Neuronal stem cell (in vitro differentiated cells): ENCODE measurements at regions not wholly inside any gene's neighbourhood (a gene's known extent, or its start where the extent isn't known, plus 50 kb on each side); places are given as distances from the start of the nearest gene placed in this dataset.

Source experiments
- DNase-seq: peaks from one replicate; pipeline ENCODE4 v3.0.0-alpha.2; 2013; ENCODE audit warnings: low spot score
- H2AFZ ChIP-seq: one replicate; pipeline ENCODE4 v1.6.1; 2013; ENCODE audit warnings: mild to moderate bottlenecking, low read length, inconsistent platforms
- H2AK5ac ChIP-seq: 2 replicates; pipeline ENCODE4 v1.6.1; 2013; ENCODE audit warnings: low read depth, mild to moderate bottlenecking, inconsistent platforms, low read length, moderate library complexity, mixed read lengths
- H2BK120ac ChIP-seq: 2 replicates; pipeline ENCODE4 v1.6.1; 2013; ENCODE audit warnings: low read depth, mild to moderate bottlenecking, inconsistent platforms, low read length, moderate library complexity, mixed read lengths
- H2BK12ac ChIP-seq: one replicate; pipeline ENCODE4 v1.6.1; 2013; ENCODE audit warnings: low read length, inconsistent platforms
- H2BK15ac ChIP-seq: 2 replicates; pipeline ENCODE4 v1.6.1; 2013; ENCODE audit warnings: mild to moderate bottlenecking, low read length, inconsistent platforms, mixed read lengths
- H2BK5ac ChIP-seq: one replicate; pipeline ENCODE4 v1.6.1; 2013; ENCODE audit warnings: inconsistent platforms, mild to moderate bottlenecking, low read length, moderate library complexity
- H3K14ac ChIP-seq: one replicate; pipeline ENCODE4 v1.6.1; 2013; ENCODE audit warnings: low read length, inconsistent platforms
- H3K18ac ChIP-seq: 2 replicates; pipeline ENCODE4 v1.6.1; 2013; ENCODE audit warnings: low read length, inconsistent platforms
- H3K23ac ChIP-seq: 2 replicates; pipeline ENCODE4 v1.6.1; 2013; ENCODE audit warnings: low read depth, mild to moderate bottlenecking, mixed read lengths, low read length, inconsistent platforms; ENCODE audit not compliant: poor library complexity
- H3K27ac ChIP-seq: replicated peaks from 3 replicates; pipeline ENCODE4 v1.5.1; 2013; ENCODE audit warnings: low read length, inconsistent platforms
- H3K27me3 ChIP-seq, 3 experiments: 2 replicates each; pipeline ENCODE4 v1.6.1; 2013; ENCODE audit warnings: low read length in 3 of 3, mild to moderate bottlenecking in 2 of 3, inconsistent platforms in 1 of 3, low read depth in 1 of 3, mixed read lengths in 1 of 3, moderate library complexity in 1 of 3; ENCODE audit not compliant: control insufficient read depth in 3 of 3, insufficient read depth in 3 of 3
- H3K36me3 ChIP-seq, 2 donors: replicated peaks in 1 of 2; 2 replicates each; pipeline ENCODE4 v1.6.1; 2013; ENCODE audit warnings: low read length in 2 of 2; ENCODE audit not compliant: control insufficient read depth in 2 of 2, insufficient read depth in 2 of 2
- H3K4ac ChIP-seq: 2 replicates; pipeline ENCODE4 v1.6.1; 2013; ENCODE audit warnings: inconsistent platforms, mild to moderate bottlenecking, low read length, moderate library complexity
- H3K4me1 ChIP-seq, 2 donors: 1 replicate in 1 of 2; 2 replicates in 1 of 2; pipeline ENCODE4 v1.6.1; 2013; ENCODE audit warnings: low read length in 2 of 2, low read depth in 1 of 2; ENCODE audit not compliant: control insufficient read depth in 2 of 2, insufficient read depth in 1 of 2
- H3K4me2 ChIP-seq: one replicate; pipeline ENCODE4 v1.6.1; 2013; ENCODE audit warnings: mild to moderate bottlenecking, low read length, inconsistent platforms; ENCODE audit not compliant: insufficient read depth, poor library complexity, severe bottlenecking
- H3K4me3 ChIP-seq, 2 donors: 2 replicates each; pipeline ENCODE4 v1.5.1; 2013; ENCODE audit warnings: low read length in 2 of 2, mild to moderate bottlenecking in 2 of 2, inconsistent platforms in 1 of 2, moderate library complexity in 1 of 2
- H3K79me1 ChIP-seq: one replicate; pipeline ENCODE4 v1.6.1; 2013; ENCODE audit warnings: low read depth, mild to moderate bottlenecking, inconsistent platforms, low read length, moderate library complexity
- H3K9ac ChIP-seq: one replicate; pipeline ENCODE4 v1.6.1; 2013; ENCODE audit warnings: mild to moderate bottlenecking, low read depth, low read length, inconsistent platforms; ENCODE audit not compliant: poor library complexity
- H3K9me3 ChIP-seq, 2 donors: replicated peaks in 1 of 2; 2 replicates each; pipeline versions ENCODE3 to v1.6.1; 2013; ENCODE audit warnings: low read length in 2 of 2, mild to moderate bottlenecking in 2 of 2, inconsistent platforms in 1 of 2, low read depth in 1 of 2, mixed read lengths in 1 of 2, moderate library complexity in 1 of 2; ENCODE audit not compliant: control insufficient read depth in 2 of 2, insufficient read depth in 1 of 2
- H4K8ac ChIP-seq: one replicate; pipeline ENCODE4 v1.6.1; 2013; ENCODE audit warnings: low read depth, mild to moderate bottlenecking, inconsistent platforms, low read length, moderate library complexity
- H4K91ac ChIP-seq: one replicate; pipeline ENCODE4 v1.6.1; 2013; ENCODE audit warnings: low read length, low read depth, mild to moderate bottlenecking, inconsistent platforms; ENCODE audit not compliant: poor library complexity
- WGBS, 2 donors: extraction: QIAGEN DNeasy Blood & Tissue Kit; methylation state at CpG; one replicate each; pipeline ENCODE4 v1.1.7; 2013; ENCODE audit warnings: missing lambda C conversion rate in 2 of 2, mixed read lengths in 1 of 2; ENCODE audit not compliant: insufficient read length in 2 of 2, insufficient replicate concordance in 1 of 2; ENCODE audit errors: extremely low coverage in 2 of 2; 5-methylcytosine and 5-hydroxymethylcytosine counted together

GRCh38 chr12:58034712-58035111 is 93.3 kb downstream of the ATP23 start:
- H4K91ac ChIP-seq, result no peak overlapping the region
- no peak overlapping the region for H2BK120ac ChIP-seq
- H3K4me2 ChIP-seq, result no peak overlapping the region
- H3K18ac ChIP-seq, result no peak overlapping the region
- no peak overlapping the region for H3K9ac ChIP-seq
- no peak overlapping the region for H2AFZ ChIP-seq
- no peaks in the 10 kb centered on the region for H3K27me3 ChIP-seq
- no peak overlapping the region for H3K14ac ChIP-seq
- WGBS, 2 donors, result no CpG with 5 or more reads among the region's 1 CpG
- no peak overlapping the region for H3K23ac ChIP-seq
- no peak for DNase-seq
- H3K79me1 ChIP-seq, result peaks cover 2% of the 10 kb centered on the region
- H3K27ac ChIP-seq, result no peak overlapping the region
- H3K4me1 ChIP-seq, result no peaks in the 10 kb centered on the region
- no peak overlapping the region for H2BK15ac ChIP-seq
- H3K9me3 ChIP-seq, result peaks cover 0 to 7% of the 10 kb centered on the region in 2 donors
- no peak overlapping the region for H2BK12ac ChIP-seq
- no peaks in the 10 kb centered on the region for H3K36me3 ChIP-seq
- H2AK5ac ChIP-seq, result no peak overlapping the region
- no peak overlapping the region for H4K8ac ChIP-seq
- H3K4ac ChIP-seq, result no peak overlapping the region
- no peak overlapping the region for H2BK5ac ChIP-seq
- no peak overlapping the region for H3K4me3 ChIP-seq

GRCh38 chr12:58041441-58041840 is 100.1 kb downstream of the ATP23 start:
- H2AK5ac ChIP-seq, result no peak overlapping the region
- H2BK15ac ChIP-seq, result no peak overlapping the region
- H3K79me1 ChIP-seq, result no peaks in the 10 kb centered on the region
- no peak overlapping the region for H2AFZ ChIP-seq
- H3K4me2 ChIP-seq, result no peak overlapping the region
- H3K4me3 ChIP-seq, result no peak overlapping the region
- H3K9ac ChIP-seq, result no peak overlapping the region
- no CpG with 5 or more reads among the region's 2 CpGs for WGBS, 2 donors
- H3K4me1 ChIP-seq, result no peaks in the 10 kb centered on the region
- no peak overlapping the region for H3K27ac ChIP-seq
- H4K91ac ChIP-seq, result no peak overlapping the region
- H3K27me3 ChIP-seq, result no peaks in the 10 kb centered on the region
- H2BK12ac ChIP-seq, result no peak overlapping the region
- no peak overlapping the region for H3K4ac ChIP-seq
- no peak overlapping the region for H4K8ac ChIP-seq
- no peak overlapping the region for H2BK5ac ChIP-seq
- DNase-seq, result no peak
- no peak overlapping the region for H3K18ac ChIP-seq
- H2BK120ac ChIP-seq, result no peak overlapping the region
- H3K23ac ChIP-seq, result no peak overlapping the region
- peaks cover 0 to 2% of the 10 kb centered on the region in 2 donors for H3K9me3 ChIP-seq
- H3K14ac ChIP-seq, result no peak overlapping the region
- peaks cover 0 to 2% of the 10 kb centered on the region in 2 donors for H3K36me3 ChIP-seq

- no peak overlapping the region for H3K18ac ChIP-seq
- peaks cover 0 to 2% of the 10 kb centered on the region in 2 donors for H3K9me3 ChIP-seq
- H2AFZ ChIP-seq, result no peak overlapping the region
- H3K79me1 ChIP-seq, result no peaks in the 10 kb centered on the region
- no peak overlapping the region for H2BK15ac ChIP-seq
- no peak overlapping the region for H3K4ac ChIP-seq
- no peaks in the 10 kb centered on the region for H3K4me1 ChIP-seq
- no peaks in the 10 kb centered on the region for H3K27me3 ChIP-seq
- H4K91ac ChIP-seq, result no peak overlapping the region
- H3K23ac ChIP-seq, result no peak overlapping the region
- H2BK12ac ChIP-seq, result no peak overlapping the region
- no peak overlapping the region for H2AK5ac ChIP-seq
- no peak overlapping the region for H2BK120ac ChIP-seq
- H3K9ac ChIP-seq, result no peak overlapping the region
- no peak overlapping the region for H3K27ac ChIP-seq
- no peak overlapping the region for H3K4me2 ChIP-seq
- DNase-seq, result no peak
- no peak overlapping the region for H2BK5ac ChIP-seq
- peaks cover 0 to 2% of the 10 kb centered on the region in 2 donors for H3K36me3 ChIP-seq
- no peak overlapping the region for H3K14ac ChIP-seq
- no peak overlapping the region for H4K8ac ChIP-seq
- no peak overlapping the region for H3K4me3 ChIP-seq
Measured at GRCh38 chr12:58044966-58045365, 103.6 kb downstream of the ATP23 start.

GRCh38 chr12:58046271-58046670 is 104.9 kb downstream of the ATP23 start:
- H3K18ac ChIP-seq, result no peak overlapping the region
- H3K23ac ChIP-seq, result no peak overlapping the region
- no peak overlapping the region for H2BK120ac ChIP-seq
- no peaks in the 10 kb centered on the region for H3K79me1 ChIP-seq
- H3K27me3 ChIP-seq, result no peaks in the 10 kb centered on the region
- no peak overlapping the region for H2BK12ac ChIP-seq
- no peak overlapping the region for H2BK15ac ChIP-seq
- no peak overlapping the region for H4K8ac ChIP-seq
- no peaks in the 10 kb centered on the region for H3K4me1 ChIP-seq
- H3K36me3 ChIP-seq, result peaks cover 0 to 2% of the 10 kb centered on the region in 2 donors
- H3K14ac ChIP-seq, result no peak overlapping the region
- H4K91ac ChIP-seq, result no peak overlapping the region
- no peak overlapping the region for H3K4me2 ChIP-seq
- no peak overlapping the region for H3K4ac ChIP-seq
- no peak overlapping the region for H2AFZ ChIP-seq
- no peak overlapping the region for H3K9ac ChIP-seq
- peaks cover 0 to 2% of the 10 kb centered on the region in 2 donors for H3K9me3 ChIP-seq
- no peak overlapping the region for H3K4me3 ChIP-seq
- DNase-seq, result no peak
- H2AK5ac ChIP-seq, result no peak overlapping the region
- whole genome bisulfite sequencing, 2 donors, result no CpG with 5 or more reads among the region's 1 CpG
- no peak overlapping the region for H2BK5ac ChIP-seq
- H3K27ac ChIP-seq, result no peak overlapping the region
